Smooth muscle cell (in vitro differentiated cells): ENCODE measurements at regions not wholly inside any gene's neighbourhood (a gene's known extent, or its start where the extent isn't known, plus 50 kb on each side); places are given as distances from the start of the nearest gene placed in this dataset.
"Not testable (repeated sequence)": the region's sequence is repeated elsewhere in the genome, so short reads cannot be mapped to it uniquely, and the experiment has no call there.

ENCODE experiments used
- DNase-seq: peaks from one replicate; lab custom pipeline; 2025; ENCODE audit not compliant: unreplicated experiment; lab: John Stamatoyannopoulos, UW
- H2AFZ ChIP-seq: fragments of 200-600 bp; sonication (generic); 2 replicates; pipeline ENCODE4 v1.6.0; 2016; ENCODE audit warnings: antibody characterized with exemption, low read depth, mild to moderate bottlenecking
- H3F3A ChIP-seq: fragments of 200-600 bp; sonication (generic); 2 replicates; pipeline ENCODE4 v1.6.0; 2017; ENCODE audit warnings: antibody characterized with exemption, low read depth
- H3K27ac ChIP-seq: fragments of 200-600 bp; sonication (generic); 2 replicates; pipeline ENCODE4 v1.5.1; 2016; ENCODE audit warnings: low read depth, mild to moderate bottlenecking
- H3K27me3 ChIP-seq: fragments of 200-600 bp; sonication (generic); 2 replicates; pipeline ENCODE4 v1.6.1; 2016; ENCODE audit warnings: low read depth, mild to moderate bottlenecking
- H3K36me3 ChIP-seq: fragments of 200-600 bp; sonication (generic); 2 replicates; pipeline ENCODE4 v1.5.1; 2016; ENCODE audit warnings: low read depth
- H3K4me1 ChIP-seq: fragments of 200-600 bp; sonication (generic); 2 replicates; pipeline ENCODE4 v1.5.1; 2016; ENCODE audit warnings: low read depth
- H3K4me2 ChIP-seq: fragments of 200-600 bp; sonication (generic); 2 replicates; pipeline ENCODE4 v1.6.0; 2016; ENCODE audit warnings: mild to moderate bottlenecking
- H3K4me3 ChIP-seq: fragments of 200-600 bp; sonication (generic); 2 replicates; pipeline ENCODE4 v1.5.1; 2016; ENCODE audit warnings: mild to moderate bottlenecking
- H3K79me2 ChIP-seq: fragments of 200-600 bp; sonication (generic); 2 replicates; pipeline ENCODE4 v1.6.0; 2016; ENCODE audit warnings: low read depth, mild to moderate bottlenecking
- H3K9ac ChIP-seq: fragments of 200-600 bp; sonication (generic); 2 replicates; pipeline ENCODE4 v1.6.0; 2016; ENCODE audit warnings: low read depth
- H3K9me3 ChIP-seq: fragments of 200-600 bp; sonication (generic); replicated peaks from 2 replicates; pipeline ENCODE4 v1.5.1; 2016; ENCODE audit warnings: low read depth
- H4K20me1 ChIP-seq: fragments of 200-600 bp; sonication (generic); 2 replicates; pipeline ENCODE4 v1.6.0; 2016; ENCODE audit warnings: low read depth
- WGBS: methylation state at CpG from one replicate; pipeline ENCODE4 v1.1.7; 2016; ENCODE audit warnings: low lambda C conversion rate; 5-methylcytosine and 5-hydroxymethylcytosine counted together
- TF ChIP-seq, protein P1 (sequence below): fragments of 200-600 bp; sonication (generic); IDR thresholded peaks from 2 replicates; pipeline ENCODE4 v1.5.1; 2017; ENCODE audit warnings: borderline replicate concordance, mild to moderate bottlenecking, antibody characterized with exemption; ENCODE audit not compliant: insufficient read depth, poor library complexity, severe bottlenecking

DNA sequence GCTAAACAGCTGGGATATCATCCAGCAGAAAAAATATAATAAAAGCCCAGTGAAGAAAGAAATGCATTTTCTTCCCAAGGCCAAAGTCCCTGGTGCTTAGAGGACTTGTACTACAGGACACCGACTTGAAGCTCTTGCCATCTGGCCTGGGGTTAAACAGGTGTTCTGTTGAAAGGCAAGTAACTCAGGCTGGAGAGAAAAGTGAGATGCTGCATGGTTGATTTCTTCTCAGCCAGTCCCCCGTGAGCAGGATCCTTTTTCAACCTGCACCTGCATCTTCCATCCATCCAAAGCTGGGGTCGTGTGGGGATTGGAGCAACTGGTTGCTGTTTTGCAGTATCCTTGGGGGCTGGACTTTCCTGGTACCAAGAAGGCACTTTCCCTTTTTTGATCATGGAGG, 146.1 kb upstream of the RPS23 start:
- H4K20me1 ChIP-seq = no peaks in the 10 kb centered on the region
- H3K79me2 ChIP-seq = no peaks in the 10 kb centered on the region
- H3F3A ChIP-seq = no peaks in the 10 kb centered on the region
- DNase-seq = no peak
- H3K36me3 ChIP-seq = no peaks in the 10 kb centered on the region
- TF ChIP-seq, protein P1, sequence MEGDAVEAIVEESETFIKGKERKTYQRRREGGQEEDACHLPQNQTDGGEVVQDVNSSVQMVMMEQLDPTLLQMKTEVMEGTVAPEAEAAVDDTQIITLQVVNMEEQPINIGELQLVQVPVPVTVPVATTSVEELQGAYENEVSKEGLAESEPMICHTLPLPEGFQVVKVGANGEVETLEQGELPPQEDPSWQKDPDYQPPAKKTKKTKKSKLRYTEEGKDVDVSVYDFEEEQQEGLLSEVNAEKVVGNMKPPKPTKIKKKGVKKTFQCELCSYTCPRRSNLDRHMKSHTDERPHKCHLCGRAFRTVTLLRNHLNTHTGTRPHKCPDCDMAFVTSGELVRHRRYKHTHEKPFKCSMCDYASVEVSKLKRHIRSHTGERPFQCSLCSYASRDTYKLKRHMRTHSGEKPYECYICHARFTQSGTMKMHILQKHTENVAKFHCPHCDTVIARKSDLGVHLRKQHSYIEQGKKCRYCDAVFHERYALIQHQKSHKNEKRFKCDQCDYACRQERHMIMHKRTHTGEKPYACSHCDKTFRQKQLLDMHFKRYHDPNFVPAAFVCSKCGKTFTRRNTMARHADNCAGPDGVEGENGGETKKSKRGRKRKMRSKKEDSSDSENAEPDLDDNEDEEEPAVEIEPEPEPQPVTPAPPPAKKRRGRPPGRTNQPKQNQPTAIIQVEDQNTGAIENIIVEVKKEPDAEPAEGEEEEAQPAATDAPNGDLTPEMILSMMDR = no peak
- H3K27me3 ChIP-seq = no peaks in the 10 kb centered on the region
- H3K9me3 ChIP-seq = no peaks in the 10 kb centered on the region
- H3K4me2 ChIP-seq = no peak overlapping the region
- H3K4me3 ChIP-seq = no peak overlapping the region
- WGBS = 88% methylated on average over 3 of the region's 3 CpGs
- H2AFZ ChIP-seq = no peak overlapping the region
- no peak overlapping the region for H3K27ac ChIP-seq
- H3K4me1 ChIP-seq = no peaks in the 10 kb centered on the region
- no peak overlapping the region for H3K9ac ChIP-seq

DNA sequence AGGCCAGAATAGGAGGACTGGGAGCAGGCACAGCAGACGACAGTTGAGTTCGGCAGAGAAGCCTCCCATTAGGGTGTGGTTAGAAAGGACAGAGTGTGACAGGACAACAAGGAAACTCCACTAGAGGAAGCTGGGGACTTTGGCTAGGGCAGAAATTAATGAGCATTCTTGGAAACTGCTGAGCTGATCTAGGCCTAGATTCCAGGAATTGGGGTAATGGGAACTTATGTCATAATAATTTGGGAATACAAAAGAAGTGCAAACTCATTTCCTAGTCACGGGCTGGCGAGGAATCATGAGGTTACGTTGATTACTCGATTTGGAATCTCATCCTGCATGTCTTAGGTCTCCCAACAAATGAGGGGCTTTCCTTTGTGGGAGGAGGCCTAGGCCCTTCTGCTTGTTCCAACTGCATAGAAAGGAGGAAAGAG, 144.6 kb upstream of the RPS23 start:
- DNase-seq = no peak

DNA sequence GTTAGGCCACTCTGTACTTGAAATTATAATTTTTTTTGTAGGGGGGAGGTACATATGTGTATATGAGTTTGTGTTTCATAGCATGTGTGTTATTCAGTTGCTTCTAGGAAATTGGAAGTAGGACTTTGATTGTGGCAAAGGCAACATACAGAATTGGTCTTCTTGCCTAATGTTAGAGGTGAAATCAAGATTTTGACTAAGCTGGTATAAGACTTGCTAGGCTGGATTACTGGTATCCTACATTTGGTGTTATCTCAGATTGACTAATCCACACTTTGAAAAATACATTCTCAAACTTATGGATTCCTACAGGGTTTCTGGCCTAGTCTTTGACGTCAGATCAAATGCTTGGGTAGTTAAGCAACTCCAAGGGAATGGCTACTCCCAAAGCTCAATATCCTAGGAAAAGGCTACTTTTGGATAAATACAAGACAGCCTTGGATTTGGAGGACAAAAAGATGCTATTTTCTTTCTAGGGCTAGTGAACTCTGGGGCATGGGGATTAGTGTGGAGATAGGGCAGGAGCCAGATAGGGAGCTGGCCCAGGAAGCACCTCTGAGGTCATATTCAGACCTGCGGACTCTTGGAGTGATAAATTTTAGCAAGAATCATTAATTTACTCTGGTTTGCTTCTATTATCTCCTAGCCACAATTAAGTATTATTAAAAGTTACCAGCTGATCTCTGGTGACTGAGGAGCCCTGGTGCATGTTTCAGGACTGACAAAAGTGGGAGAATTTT, 144.0 kb upstream of the RPS23 start:
- Histone ChIP-seq H3K4me3 (no peak overlapping the region), H3K79me2 (no peaks in the 10 kb centered on the region), H3K36me3 (no peaks in the 10 kb centered on the region), H2AFZ (peak overlapping the region; percentile 46), H3K27ac (peak overlapping the region; percentile 54), H3K9ac (no peak overlapping the region), H3K9me3 (no peaks in the 10 kb centered on the region), H3K27me3 (no peaks in the 10 kb centered on the region), H3K4me2 (peak overlapping the region; percentile 22), H3F3A (no peaks in the 10 kb centered on the region), H3K4me1 (no peaks in the 10 kb centered on the region), H4K20me1 (no peaks in the 10 kb centered on the region)
- TF ChIP-seq, protein P1 = no peak
- DNase-seq = no peak
- 38% methylated on average over 2 of the region's 2 CpGs for WGBS

More for the DNA sequence above, 144.6 kb upstream of the RPS23 start:
- Histone ChIP-seq H3K27ac (peak overlapping the region; percentile 54), H3K36me3 (no peaks in the 10 kb centered on the region), H3K4me1 (no peaks in the 10 kb centered on the region), H3K27me3 (no peaks in the 10 kb centered on the region), H3K4me3 (no peak overlapping the region), H3K79me2 (no peaks in the 10 kb centered on the region), H3K9me3 (no peaks in the 10 kb centered on the region), H4K20me1 (no peaks in the 10 kb centered on the region), H3F3A (no peaks in the 10 kb centered on the region), H3K4me2 (peak overlapping the region; percentile 22), H3K9ac (no peak overlapping the region), H2AFZ (peak overlapping the region; percentile 46)
- TF ChIP-seq, protein P1 = no peak
- 67% methylated on average over 6 of the region's 6 CpGs for WGBS

GRCh38 chr5:82421119-82421518, 143.0 kb upstream of the RPS23 start:
- Histone ChIP-seq H3K27ac (peak overlapping the region; percentile 54), H3K4me2 (no peak overlapping the region), H3K9ac (no peak overlapping the region), H2AFZ (no peak overlapping the region), H3K27me3 (no peaks in the 10 kb centered on the region), H3K4me3 (no peak overlapping the region), H3K9me3 (no peaks in the 10 kb centered on the region), H4K20me1 (no peaks in the 10 kb centered on the region), H3F3A (no peaks in the 10 kb centered on the region), H3K79me2 (no peaks in the 10 kb centered on the region), H3K4me1 (no peaks in the 10 kb centered on the region), H3K36me3 (no peaks in the 10 kb centered on the region)
- TF ChIP-seq, protein P1 = no peak
- no peak for DNase-seq
- WGBS = 53% methylated on average over 3 of the region's 3 CpGs

DNA sequence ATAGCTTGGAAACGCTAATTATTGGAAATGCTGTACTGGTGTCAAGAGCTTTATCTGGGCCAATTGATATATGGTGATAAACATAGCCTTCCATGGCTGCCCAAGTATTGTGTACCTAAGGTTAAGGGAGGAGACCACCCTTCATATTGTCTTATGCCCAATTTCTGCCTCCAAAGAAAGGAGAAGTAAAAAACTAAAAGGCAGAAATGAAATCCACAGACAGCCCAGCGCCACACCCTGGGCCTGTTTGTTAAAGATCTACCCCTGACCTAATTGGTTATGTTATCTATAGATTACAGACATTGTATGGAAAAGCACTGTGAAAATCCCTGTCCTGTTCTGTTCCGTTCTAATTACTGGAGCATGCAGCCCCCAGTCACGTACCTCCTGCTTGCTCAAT, 142.4 kb upstream of the RPS23 start:
- H3K9me3 ChIP-seq, H3K27ac ChIP-seq, H3K4me3 ChIP-seq, H3K4me2 ChIP-seq, H3F3A ChIP-seq, H4K20me1 ChIP-seq, H2AFZ ChIP-seq, DNase-seq, H3K9ac ChIP-seq, H3K36me3 ChIP-seq, H3K4me1 ChIP-seq, H3K79me2 ChIP-seq, H3K27me3 ChIP-seq: not testable (repeated sequence)
- 87% methylated on average over 4 of the region's 4 CpGs for WGBS
